Head of caudate nucleus (tissue), 42 donors: ENCODE measurements at regions not wholly inside any gene's neighbourhood (a gene's known extent, or its start where the extent isn't known, plus 50 kb on each side); places are given as distances from the start of the nearest gene placed in this dataset.

Experiments
- DNase-seq, 42 donors: peaks; one replicate each; pipeline versions ENCODE4 v3.0.0 to v3.0.0-alpha.2; 2020 to 2021; ENCODE audit warnings: mixed read lengths in 7 of 42
- intact Hi-C: fragments of 100-400 bp; cut with DNase I; formaldehyde crosslinking; loops from one replicate; pipeline ENCODE4 v1.15.0; 2022

GRCh38 chr2:153133716-153134115, 344.8 kb downstream of the RPRM start:
- DNase-seq = no peak
- intact Hi-C loops = no loop called here

- intact Hi-C loops = no loop called here
- DNase-seq = no peak
Measured at GRCh38 chr2:153132418-153132817, 346.1 kb downstream of the RPRM start.

DNA sequence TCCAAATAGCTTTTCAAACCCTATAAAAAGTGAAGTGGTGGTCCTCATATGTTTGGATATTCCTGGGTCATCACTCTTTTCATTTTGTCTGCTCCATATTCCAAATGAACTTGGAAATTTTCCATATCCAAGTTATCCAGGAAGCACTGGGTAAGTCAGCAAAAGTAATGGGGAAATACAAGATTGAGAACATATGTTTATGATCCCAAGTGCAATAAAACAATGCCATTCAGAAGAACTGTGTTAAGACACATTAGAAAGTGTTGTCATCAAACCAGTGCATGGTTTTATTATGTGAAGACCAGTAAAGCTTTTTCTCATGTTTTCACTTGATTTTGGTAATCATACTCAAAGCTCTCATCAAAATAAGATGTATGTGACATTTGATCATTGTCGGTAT, 363.4 kb downstream of the RPRM start:
- no peak for DNase-seq

DNA sequence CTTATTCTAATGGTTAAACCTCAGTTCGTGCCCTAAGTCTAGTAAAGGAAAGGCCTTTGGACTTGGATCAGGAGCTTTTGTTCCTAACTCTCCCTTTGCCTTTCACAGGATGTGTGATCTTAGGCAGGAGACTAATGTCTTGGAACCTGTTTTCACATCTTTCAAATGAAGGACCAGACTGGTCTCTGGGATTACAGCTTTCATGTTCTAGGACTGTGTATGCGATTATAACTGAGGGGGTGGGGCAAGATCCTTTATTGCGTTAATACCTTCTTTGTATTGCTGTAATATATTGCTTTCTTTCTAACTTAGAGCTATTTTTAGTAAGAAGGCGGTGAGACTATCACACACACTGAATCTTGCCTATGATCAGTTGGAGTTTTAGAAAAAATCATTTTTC, 368.1 kb downstream of the RPRM start:
- no peak for DNase-seq
- intact Hi-C loops = no loop called here

More for the DNA sequence above, 363.4 kb downstream of the RPRM start:
- intact Hi-C loops = no loop called here

DNA sequence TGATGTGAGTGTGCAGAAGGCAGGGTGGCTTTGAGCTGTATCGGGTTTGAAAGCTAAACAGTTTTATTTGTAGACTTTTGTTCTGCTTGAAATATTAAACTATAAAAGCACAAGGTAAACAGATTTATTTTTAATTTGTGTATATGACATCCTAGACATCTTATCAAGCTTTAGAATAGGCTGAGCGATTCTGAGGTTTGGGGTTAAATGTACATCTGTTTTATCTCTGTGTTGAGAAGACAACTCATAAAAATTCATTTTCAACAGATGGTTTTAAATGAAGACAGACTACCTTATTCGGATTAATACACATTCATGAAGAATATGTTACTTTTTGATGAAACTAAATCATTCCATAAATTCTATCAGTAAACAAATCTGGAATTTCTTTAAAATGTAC, 368.8 kb downstream of the RPRM start:
- intact Hi-C loops = no loop called here
- DNase-seq = no peak

- intact Hi-C loops = no loop called here
- no peak for DNase-seq
Measured at GRCh38 chr2:153106802-153107477, 371.6 kb downstream of the RPRM start.

- intact Hi-C loops = no loop called here
- no peak for DNase-seq
Measured at GRCh38 chr2:153105829-153106578, 372.6 kb downstream of the RPRM start.

GRCh38 chr2:153101187-153101586, 377.4 kb downstream of the RPRM start:
- intact Hi-C loops = no loop called here
- DNase-seq = no peak

DNA sequence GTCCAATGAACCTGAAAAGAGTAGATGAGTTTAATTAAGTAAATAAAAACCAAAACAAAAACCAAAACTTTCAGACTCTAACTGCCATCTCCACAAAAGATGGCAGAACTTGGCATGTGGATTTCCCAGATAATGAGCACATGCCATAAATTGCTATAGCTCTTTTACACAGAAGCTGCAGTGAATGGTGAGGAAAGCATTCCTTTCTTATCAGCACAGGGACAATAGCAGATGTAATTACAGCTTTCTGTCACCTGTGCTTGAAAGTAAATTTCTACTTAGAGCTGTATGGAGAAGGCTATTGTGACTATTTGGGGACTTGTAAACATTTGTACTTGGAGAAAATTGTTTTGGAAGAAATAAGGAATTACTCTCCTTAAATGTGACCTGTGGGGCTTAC, 378.4 kb downstream of the RPRM start:
- intact Hi-C loops = no loop called here
- DNase-seq = no peak

DNA sequence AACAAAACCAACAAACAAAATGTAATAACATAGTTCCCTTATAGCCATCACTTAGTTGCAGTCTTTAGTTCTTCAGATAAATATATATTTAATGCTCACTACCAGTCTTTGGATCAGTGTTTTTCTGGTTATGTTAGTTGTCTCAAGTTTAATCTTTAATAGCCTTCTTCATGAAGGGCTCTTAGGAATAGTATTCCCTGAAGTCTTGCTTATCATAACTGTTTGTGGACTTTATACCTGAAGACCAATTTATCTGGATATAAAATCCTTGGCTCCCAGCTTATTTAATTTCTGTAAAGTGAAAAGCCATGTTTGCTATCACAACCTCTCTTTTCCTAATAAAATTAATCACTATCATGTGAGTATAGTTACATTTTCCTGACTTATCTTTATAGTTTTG, 379.7 kb downstream of the ARL6IP6 start:
- intact Hi-C loops = no loop called here
- no peak for DNase-seq

GRCh38 chr2:153096272-153096671, 377.9 kb downstream of the ARL6IP6 start:
- intact Hi-C loops = no loop called here
- no peak for DNase-seq

DNA sequence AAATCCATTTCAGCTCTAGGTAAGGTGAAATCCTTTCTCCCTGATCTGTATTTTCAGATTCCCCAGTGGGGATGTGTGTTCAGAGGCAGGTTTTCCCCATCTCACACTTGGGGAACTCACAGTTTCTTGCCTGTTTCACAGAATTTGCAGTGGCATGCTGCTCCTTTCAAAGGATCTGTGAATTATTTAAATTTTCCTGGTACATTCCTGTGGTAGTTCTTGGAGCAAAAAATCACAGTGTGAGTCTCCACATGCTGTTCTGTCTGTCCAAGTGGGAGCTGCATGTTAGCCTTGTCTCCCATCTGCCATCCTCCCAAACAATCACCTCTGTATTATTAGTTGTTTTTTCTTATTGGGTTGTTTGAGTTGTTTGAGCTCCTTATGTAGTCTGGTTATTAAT, 372.9 kb downstream of the ARL6IP6 start:
- no peak for DNase-seq
- intact Hi-C loops = no loop called here

- intact Hi-C loops = no loop called here
- DNase-seq = no peak
Measured at GRCh38 chr2:153079315-153079714, 360.9 kb downstream of the ARL6IP6 start.

DNA sequence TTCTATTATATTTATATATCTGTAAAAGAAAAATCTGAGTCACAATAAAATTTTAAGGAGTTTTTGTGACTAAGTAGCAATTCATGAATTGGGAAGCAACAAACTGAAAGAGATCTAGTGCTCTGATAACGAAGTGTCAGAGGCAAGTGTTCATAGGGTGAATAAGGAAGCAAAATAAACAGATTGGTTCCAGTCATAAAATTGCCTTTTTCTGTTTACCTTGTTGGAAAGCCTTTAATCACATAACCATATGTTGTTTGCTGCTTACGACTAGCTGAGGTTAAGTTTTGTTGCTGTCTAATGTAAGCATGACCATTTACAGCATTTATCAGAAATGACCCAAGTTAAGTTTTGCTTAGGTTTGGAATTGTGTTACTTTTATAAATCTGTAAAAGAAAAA, 358.9 kb downstream of the ARL6IP6 start:
- intact Hi-C loops = no loop called here
- DNase-seq = no peak

GRCh38 chr2:153074207-153074606, 355.8 kb downstream of the ARL6IP6 start:
- intact Hi-C loops = no loop called here
- DNase-seq = no peak

DNA sequence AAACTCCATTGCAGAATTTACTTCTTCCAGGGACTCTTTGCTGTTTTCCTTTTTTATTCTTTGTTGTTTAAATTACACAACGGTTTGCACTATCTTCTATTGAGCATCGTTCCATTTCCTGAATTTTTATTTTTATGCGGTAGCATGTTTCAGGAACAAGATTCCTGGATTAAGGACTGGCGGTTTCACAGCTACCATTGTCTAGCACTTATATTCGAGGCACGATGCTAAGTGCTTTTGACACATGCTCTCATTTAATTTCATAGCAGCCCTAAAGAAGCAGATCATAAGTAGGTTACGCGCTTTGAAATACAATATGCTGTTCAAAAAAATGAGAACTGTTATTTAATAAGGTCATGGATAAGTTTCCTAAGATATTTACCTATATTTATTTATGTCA, 354.4 kb downstream of the ARL6IP6 start:
- no peak for DNase-seq
- intact Hi-C loops = no loop called here

GRCh38 chr2:153072077-153072476, 353.7 kb downstream of the ARL6IP6 start:
- intact Hi-C loops = no loop called here
- no peak for DNase-seq

DNA sequence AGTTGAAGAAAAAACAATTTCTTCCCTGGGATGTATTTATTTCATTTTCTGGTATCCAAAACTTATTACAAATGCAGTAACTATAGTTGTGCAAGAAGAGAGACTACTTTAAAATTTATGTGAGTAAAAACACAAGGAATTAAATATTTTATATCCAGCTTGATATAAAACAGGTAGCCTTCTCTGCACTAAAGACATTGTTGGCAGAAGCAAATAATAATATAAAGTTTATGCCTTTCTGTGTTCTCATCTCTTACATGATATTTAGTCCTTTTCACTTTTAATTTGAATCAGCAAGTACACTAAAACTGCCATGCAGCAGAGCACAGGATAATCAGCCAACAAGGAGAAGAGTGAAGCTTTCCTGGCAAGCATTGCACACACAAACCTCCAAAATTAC, 352.7 kb downstream of the ARL6IP6 start:
- intact Hi-C loops = no loop called here
- DNase-seq = no peak

GRCh38 chr2:153068915-153069314, 350.5 kb downstream of the ARL6IP6 start:
- no peak for DNase-seq
- intact Hi-C loops = no loop called here

GRCh38 chr2:153068052-153068451, 349.6 kb downstream of the ARL6IP6 start:
- DNase-seq = no peak
- intact Hi-C loops = no loop called here
